Lung (tissue), 11 donors: ENCODE measurements at regions not wholly inside any gene's neighbourhood (a gene's known extent, or its start where the extent isn't known, plus 50 kb on each side); places are given as distances from the start of the nearest gene placed in this dataset.

Experiments used
- ATAC-seq: fragments of 200-7000 bp; cut with Tn5 transposase; one replicate; pipeline ENCODE4 v1.9.1; 2020; ENCODE audit warnings: moderate number of reproducible peaks; ENCODE audit not compliant: insufficient read depth, low FRiP score
- DNase-seq, 3 donors: peaks; one replicate each; pipeline ENCODE4 v3.0.0-alpha.2; 2013 to 2017
- H3K27ac ChIP-seq, 2 donors: one replicate each; pipeline ENCODE4 v1.5.1; 2013; ENCODE audit warnings: mild to moderate bottlenecking in 2 of 2, moderate library complexity in 2 of 2, control low read depth in 1 of 2, inconsistent platforms in 1 of 2, low read depth in 1 of 2, low read length in 1 of 2
- H3K27me3 ChIP-seq, 3 donors: one replicate each; pipeline ENCODE4 v1.5.1; 2013; ENCODE audit warnings: low read length in 2 of 3; ENCODE audit not compliant: control insufficient read depth in 3 of 3, insufficient read depth in 3 of 3
- H3K36me3 ChIP-seq, 4 donors: one replicate each; pipeline ENCODE4 v1.5.1; 2013; ENCODE audit warnings: low read length in 4 of 4, mild to moderate bottlenecking in 1 of 4, moderate library complexity in 1 of 4; ENCODE audit not compliant: control insufficient read depth in 4 of 4, insufficient read depth in 4 of 4
- H3K4me1 ChIP-seq, 5 donors: one replicate each; pipeline ENCODE4 v1.5.1; 2013; ENCODE audit warnings: low read length in 5 of 5, mild to moderate bottlenecking in 2 of 5, moderate library complexity in 1 of 5; ENCODE audit not compliant: control insufficient read depth in 5 of 5, insufficient read depth in 5 of 5
- H3K4me3 ChIP-seq: one replicate; pipeline ENCODE4 v1.5.1; 2013; ENCODE audit warnings: mild to moderate bottlenecking, control low read depth, moderate library complexity
- H3K9ac ChIP-seq, 2 donors: one replicate each; pipeline ENCODE4 v1.5.1; 2013; ENCODE audit warnings: low read length in 2 of 2, control low read depth in 1 of 2; ENCODE audit not compliant: insufficient read depth in 1 of 2
- H3K9me3 ChIP-seq, 4 donors: one replicate each; pipeline ENCODE4 v1.5.1; 2013; ENCODE audit warnings: low read length in 3 of 4, mild to moderate bottlenecking in 1 of 4, moderate library complexity in 1 of 4; ENCODE audit not compliant: control insufficient read depth in 4 of 4, insufficient read depth in 3 of 4
- WGBS, 2 donors: extraction: QIAGEN DNeasy Blood & Tissue Kit; methylation state at CpG; one replicate each; pipeline ENCODE4 v1.1.7; 2013; 5-methylcytosine and 5-hydroxymethylcytosine counted together
- TF ChIP-seq, protein P1 (sequence below): IDR thresholded peaks from 2 replicates; pipeline ENCODE4 v1.5.1; 2012; ENCODE audit warnings: mild to moderate bottlenecking; ENCODE audit errors: control extremely low read depth, extremely low read depth
- donor health status: control.
- donor health status: control.
- donor health status: Bipolar disorder and iron deficiency.
- donor health status: healthy.
- donor health status: DM: yes; HTN: yes; CAD: no.

DNA sequence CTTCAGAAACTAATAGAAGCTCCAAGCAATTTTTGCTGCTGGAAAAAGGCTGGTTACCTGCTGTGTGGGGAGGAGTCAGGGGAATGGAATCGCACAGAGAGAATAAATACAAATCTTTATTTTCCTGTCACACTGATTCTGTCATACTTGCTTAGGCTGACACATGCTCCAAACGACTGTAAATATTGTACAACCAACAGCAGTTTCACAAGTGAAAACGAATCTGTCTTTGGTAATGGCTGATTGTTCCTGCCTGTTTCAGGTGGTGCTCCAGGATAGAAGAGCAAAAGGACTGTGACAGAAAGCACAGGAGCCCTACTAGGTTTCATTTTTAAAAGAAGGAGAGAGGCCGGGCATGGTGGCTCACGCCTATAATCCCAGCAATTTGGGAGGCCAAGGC is 125.5 kb upstream of the DCLK2 start:
- no peak overlapping the region for H3K9ac ChIP-seq
- TF ChIP-seq, protein P1, sequence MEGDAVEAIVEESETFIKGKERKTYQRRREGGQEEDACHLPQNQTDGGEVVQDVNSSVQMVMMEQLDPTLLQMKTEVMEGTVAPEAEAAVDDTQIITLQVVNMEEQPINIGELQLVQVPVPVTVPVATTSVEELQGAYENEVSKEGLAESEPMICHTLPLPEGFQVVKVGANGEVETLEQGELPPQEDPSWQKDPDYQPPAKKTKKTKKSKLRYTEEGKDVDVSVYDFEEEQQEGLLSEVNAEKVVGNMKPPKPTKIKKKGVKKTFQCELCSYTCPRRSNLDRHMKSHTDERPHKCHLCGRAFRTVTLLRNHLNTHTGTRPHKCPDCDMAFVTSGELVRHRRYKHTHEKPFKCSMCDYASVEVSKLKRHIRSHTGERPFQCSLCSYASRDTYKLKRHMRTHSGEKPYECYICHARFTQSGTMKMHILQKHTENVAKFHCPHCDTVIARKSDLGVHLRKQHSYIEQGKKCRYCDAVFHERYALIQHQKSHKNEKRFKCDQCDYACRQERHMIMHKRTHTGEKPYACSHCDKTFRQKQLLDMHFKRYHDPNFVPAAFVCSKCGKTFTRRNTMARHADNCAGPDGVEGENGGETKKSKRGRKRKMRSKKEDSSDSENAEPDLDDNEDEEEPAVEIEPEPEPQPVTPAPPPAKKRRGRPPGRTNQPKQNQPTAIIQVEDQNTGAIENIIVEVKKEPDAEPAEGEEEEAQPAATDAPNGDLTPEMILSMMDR, result no peak
- H3K27me3 ChIP-seq, result peaks cover 0 to 3% (median 0%) of the 10 kb centered on the region in 3 donors
- DNase-seq, result no peak
- WGBS, 2 donors, result 83 to 87% methylated on average over 5 of the region's 5 CpGs
- no peaks in the 10 kb centered on the region for H3K9me3 ChIP-seq
- no peak for ATAC-seq
- no peak overlapping the region for H3K4me3 ChIP-seq
- H3K27ac ChIP-seq, result no peak overlapping the region
- no peaks in the 10 kb centered on the region for H3K4me1 ChIP-seq
- H3K36me3 ChIP-seq, result no peaks in the 10 kb centered on the region

DNA sequence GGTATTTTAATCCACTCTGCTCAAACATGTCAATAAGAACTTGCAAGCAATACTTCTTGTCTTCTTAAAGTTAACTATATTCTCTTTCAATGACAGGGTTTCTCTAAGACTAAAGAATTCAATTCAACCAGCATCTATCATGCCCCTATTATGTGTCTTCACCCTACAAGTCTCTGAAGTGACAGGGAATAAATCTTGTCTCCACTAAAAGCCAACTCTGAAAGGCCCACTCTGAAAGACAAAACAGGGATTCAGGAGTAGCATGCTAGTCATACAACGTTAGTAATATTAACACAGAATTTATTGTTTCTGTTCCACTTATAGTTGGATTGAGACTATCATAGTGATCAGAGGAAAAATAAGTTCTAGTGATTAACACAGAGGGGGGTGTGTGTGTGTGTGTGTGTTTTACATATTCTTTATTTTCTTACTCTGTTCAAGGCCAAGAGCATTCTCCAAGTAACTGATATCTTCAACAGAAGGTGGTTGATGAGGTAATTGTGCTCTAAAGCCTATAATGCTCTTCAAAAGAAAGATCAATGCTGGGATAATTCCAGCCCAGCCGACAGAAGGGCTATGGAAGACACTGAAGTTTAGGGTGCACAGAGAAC is 122.4 kb upstream of the DCLK2 start:
- ATAC-seq (no peak), DNase-seq (no peak)
- Histone ChIP-seq H3K4me3 (no peak overlapping the region), H3K9ac (no peak overlapping the region), H3K36me3 (no peaks in the 10 kb centered on the region), H3K4me1 (no peaks in the 10 kb centered on the region), H3K27ac (no peak overlapping the region), H3K9me3 (no peaks in the 10 kb centered on the region), H3K27me3 (peaks cover 0 to 3% (median 0%) of the 10 kb centered on the region in 3 donors)
- WGBS, 2 donors, result 81 to 85% methylated on average over 2 of the region's 2 CpGs
- TF ChIP-seq, protein P1, result no peak

DNA sequence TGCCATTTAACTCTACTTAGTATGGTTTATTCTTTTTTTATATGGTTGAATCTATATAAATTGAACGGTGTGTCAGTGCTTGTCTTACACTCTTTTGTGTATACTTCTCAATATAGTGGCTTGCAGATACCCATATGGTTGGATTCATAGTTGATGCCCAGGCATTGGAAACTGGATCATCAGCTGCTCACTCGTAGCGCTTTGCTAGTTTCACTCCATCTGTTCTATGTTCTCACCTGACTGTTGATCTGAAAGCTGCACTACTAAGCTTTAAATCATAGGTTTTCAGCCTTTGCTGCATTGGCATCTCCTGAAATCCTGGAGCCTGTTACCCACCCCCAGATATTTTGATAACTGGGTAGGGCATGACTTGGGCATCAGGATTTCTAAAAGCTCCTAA is 121.6 kb upstream of the DCLK2 start:
- WGBS, 2 donors, result 88 to 95% methylated on average over 3 of the region's 3 CpGs
- DNase-seq, result no peak

More for the DNA sequence above, 121.6 kb upstream of the DCLK2 start:
- H3K27me3 ChIP-seq, result peaks cover 0 to 3% (median 0%) of the 10 kb centered on the region in 3 donors
- no peaks in the 10 kb centered on the region for H3K36me3 ChIP-seq
- no peaks in the 10 kb centered on the region for H3K9me3 ChIP-seq
- no peak for ATAC-seq
- no peak overlapping the region for H3K4me3 ChIP-seq
- no peaks in the 10 kb centered on the region for H3K4me1 ChIP-seq
- TF ChIP-seq, protein P1, result no peak
- no peak overlapping the region for H3K9ac ChIP-seq
- H3K27ac ChIP-seq, result no peak overlapping the region
